SU-DHL-6 (cell line): ENCODE measurements at regions not wholly inside any gene's neighbourhood (a gene's known extent, or its start where the extent isn't known, plus 50 kb on each side); places are given as distances from the start of the nearest gene placed in this dataset.

ENCODE experiments used
- H2AFZ ChIP-seq: fragments of 200-600 bp; sonication (generic); 2 replicates; pipeline ENCODE4 v1.6.1; 2014; ENCODE audit warnings: low read depth, mild to moderate bottlenecking, moderate library complexity, mixed read lengths, antibody characterized with exemption, low read length; ENCODE audit not compliant: severe bottlenecking
- H3F3A ChIP-seq: fragments of 200-600 bp; shearing (Covaris generic); 2 replicates; pipeline ENCODE4 v1.6.0; 2016; ENCODE audit warnings: antibody characterized with exemption, mild to moderate bottlenecking; ENCODE audit not compliant: insufficient read depth
- H3K27ac ChIP-seq: fragments of 200-600 bp; sonication (generic); 2 replicates; pipeline ENCODE4 v1.5.1; 2016; ENCODE audit warnings: low read depth, mild to moderate bottlenecking, low read length, moderate library complexity, mixed read lengths
- H3K27me3 ChIP-seq: fragments of 200-600 bp; sonication (generic), shearing (Covaris generic); 2 replicates; pipeline ENCODE4 v1.6.0; 2014; ENCODE audit warnings: mild to moderate bottlenecking, low read length
- H3K36me3 ChIP-seq: fragments of 200-600 bp; sonication (generic); 2 replicates; pipeline ENCODE4 v1.6.1; 2014; ENCODE audit warnings: mild to moderate bottlenecking, low read length, mixed read lengths
- H3K4me2 ChIP-seq: fragments of 300-600, 200-600 bp; shearing (Covaris generic), sonication (generic); 2 replicates; pipeline ENCODE4 v1.6.0; 2014; ENCODE audit warnings: low read length, low read depth, mild to moderate bottlenecking; ENCODE audit not compliant: poor library complexity, severe bottlenecking
- H3K4me3 ChIP-seq: fragments of 200-600 bp; sonication (generic); 2 replicates; pipeline ENCODE4 v1.5.1; 2014; ENCODE audit warnings: antibody characterized with exemption, low read length, mild to moderate bottlenecking, mixed read lengths; ENCODE audit not compliant: insufficient read depth, poor library complexity, severe bottlenecking
- H3K79me2 ChIP-seq: fragments of 200-600 bp; sonication (generic); 2 replicates; pipeline ENCODE4 v1.6.1; 2014; ENCODE audit warnings: mild to moderate bottlenecking, low read length, moderate library complexity; ENCODE audit not compliant: insufficient read depth
- H3K9ac ChIP-seq: fragments of 200-600 bp; sonication (generic); 2 replicates; pipeline ENCODE4 v1.7.0; 2014; ENCODE audit warnings: mild to moderate bottlenecking, low read length
- H3K9me2 ChIP-seq: fragments of 200-600 bp; sonication (generic); replicated peaks from 2 replicates; pipeline ENCODE4 v1.6.1; 2014; ENCODE audit warnings: low read length; ENCODE audit not compliant: insufficient read depth
- H3K9me3 ChIP-seq: fragments of 200-600 bp; sonication (generic); 2 replicates; pipeline ENCODE4 v1.6.1; 2014; ENCODE audit warnings: low read length, mixed read lengths; ENCODE audit not compliant: insufficient read depth
- H4K20me1 ChIP-seq: fragments of 200-600 bp; sonication (generic); 2 replicates; pipeline ENCODE4 v1.6.1; 2014; ENCODE audit warnings: low read depth, mild to moderate bottlenecking, antibody characterized with exemption, low read length, moderate library complexity, mixed read lengths
- CTCF ChIP-seq: fragments of 200-600 bp; sonication (generic); IDR thresholded peaks from one replicate; pipeline ENCODE4 v1.5.1; 2017; ENCODE audit warnings: antibody characterized with exemption, mild to moderate bottlenecking, low read length, moderate library complexity; ENCODE audit not compliant: insufficient read depth, poor library complexity, severe bottlenecking
- EZH2phosphoT487 ChIP-seq: fragments of 200-600 bp; sonication (generic), shearing (Covaris generic); conservative IDR thresholded peaks from 2 replicates; pipeline ENCODE4 v1.6.1; 2018; ENCODE audit warnings: mild to moderate bottlenecking, antibody characterized with exemption, low read length, moderate library complexity, mixed read lengths

GRCh38 chr11:24122291-24122690 is 374.6 kb upstream of the LUZP2 start:
- Histone ChIP-seq H3K9me2 (no peaks in the 10 kb centered on the region), H3K79me2 (no peaks in the 10 kb centered on the region), H4K20me1 (no peaks in the 10 kb centered on the region), H3K9me3 (no peaks in the 10 kb centered on the region), H3K4me3 (no peak overlapping the region), H3K9ac (no peak overlapping the region), H3K27me3 (no peaks in the 10 kb centered on the region), H3K36me3 (no peaks in the 10 kb centered on the region), H2AFZ (no peak overlapping the region), H3K27ac (no peak overlapping the region), H3F3A (no peaks in the 10 kb centered on the region), H3K4me2 (no peak overlapping the region)
- no peak for TF ChIP-seq CTCF
- no peak for TF ChIP-seq EZH2phosphoT487

- no peak overlapping the region for H3K9ac ChIP-seq
- H2AFZ ChIP-seq, result no peak overlapping the region
- no peaks in the 10 kb centered on the region for H4K20me1 ChIP-seq
- no peaks in the 10 kb centered on the region for H3K36me3 ChIP-seq
- H3K79me2 ChIP-seq, result no peaks in the 10 kb centered on the region
- H3K27me3 ChIP-seq, result no peaks in the 10 kb centered on the region
- no peaks in the 10 kb centered on the region for H3K9me3 ChIP-seq
- TF ChIP-seq EZH2phosphoT487, result no peak
- TF ChIP-seq CTCF, result no peak
- H3K9me2 ChIP-seq, result no peaks in the 10 kb centered on the region
- H3K4me2 ChIP-seq, result no peak overlapping the region
- no peaks in the 10 kb centered on the region for H3F3A ChIP-seq
- no peak overlapping the region for H3K27ac ChIP-seq
- H3K4me3 ChIP-seq, result no peak overlapping the region
Measured at GRCh38 chr11:24124876-24125275, 372.0 kb upstream of the LUZP2 start.

GRCh38 chr11:24131698-24132097 is 365.2 kb upstream of the LUZP2 start:
- Histone ChIP-seq H3F3A (no peaks in the 10 kb centered on the region), H3K4me2 (no peak overlapping the region), H3K9ac (no peak overlapping the region), H3K9me2 (no peaks in the 10 kb centered on the region), H3K9me3 (no peaks in the 10 kb centered on the region), H4K20me1 (no peaks in the 10 kb centered on the region), H3K36me3 (no peaks in the 10 kb centered on the region), H3K27me3 (0 out of 2 replicates have a peak, but pooled peaks cover 2% of the 10 kb centered on the region), H3K79me2 (no peaks in the 10 kb centered on the region), H2AFZ (no peak overlapping the region), H3K4me3 (no peak overlapping the region), H3K27ac (no peak overlapping the region)
- no peak for TF ChIP-seq CTCF
- TF ChIP-seq EZH2phosphoT487, result no peak
